ENCODE measurements at regions not wholly inside any gene's neighbourhood (a gene's known extent, or its start where the extent isn't known, plus 50 kb on each side); places are given as distances from the start of the nearest gene placed in this dataset.

GRCh38 chr18:24989760-24990593, 362.0 kb downstream of the ZNF521 start:
- no peak for TF ChIP-seq CTCF (conservative IDR thresholded peaks at IDR 0.05; ENCODE audit: control insufficient read depth, insufficient read depth, low read depth, low read length)
- H3K4me3 ChIP-seq (ENCODE audit: control insufficient read depth, low read depth, low read length), result no peak overlapping the region
- DNase-seq (ENCODE audit: low read depth), result no peak

- no peak for DNase-seq (ENCODE audit: low read depth)
- TF ChIP-seq CTCF (conservative IDR thresholded peaks at IDR 0.05; ENCODE audit: control insufficient read depth, insufficient read depth, low read depth, low read length), result no peak
- no peak overlapping the region for H3K4me3 ChIP-seq (ENCODE audit: control insufficient read depth, low read depth, low read length)
Measured at GRCh38 chr18:24990671-24991134, 361.3 kb downstream of the ZNF521 start.

GRCh38 chr18:24991141-24992060, 360.6 kb downstream of the ZNF521 start:
- no peak for TF ChIP-seq CTCF (conservative IDR thresholded peaks at IDR 0.05; ENCODE audit: control insufficient read depth, insufficient read depth, low read depth, low read length)
- no peak overlapping the region for H3K4me3 ChIP-seq (ENCODE audit: control insufficient read depth, low read depth, low read length)
- DNase-seq (ENCODE audit: low read depth), result peak; percentile 57

GRCh38 chr18:24992491-24992890, 359.5 kb downstream of the ZNF521 start:
- no peak for TF ChIP-seq CTCF (conservative IDR thresholded peaks at IDR 0.05; ENCODE audit: control insufficient read depth, insufficient read depth, low read depth, low read length)
- no peak overlapping the region for H3K4me3 ChIP-seq (ENCODE audit: control insufficient read depth, low read depth, low read length)
- DNase-seq (ENCODE audit: low read depth), result peak; percentile 78

GRCh38 chr18:24993628-24994027, 358.3 kb downstream of the ZNF521 start:
- no peak overlapping the region for H3K4me3 ChIP-seq (ENCODE audit: control insufficient read depth, low read depth, low read length)
- no peak for TF ChIP-seq CTCF (conservative IDR thresholded peaks at IDR 0.05; ENCODE audit: control insufficient read depth, insufficient read depth, low read depth, low read length)
- DNase-seq (ENCODE audit: low read depth), result no peak

- TF ChIP-seq CTCF (conservative IDR thresholded peaks at IDR 0.05; ENCODE audit: control insufficient read depth, insufficient read depth, low read depth, low read length), result no peak
- DNase-seq (ENCODE audit: low read depth), result peak; percentile 92
- H3K4me3 ChIP-seq (ENCODE audit: control insufficient read depth, low read depth, low read length), result no peak overlapping the region
Measured at GRCh38 chr18:24995056-24995455, 356.9 kb downstream of the ZNF521 start.

Measured in fibroblast of mammary gland (primary cell).